Astrocyte of the spinal cord (primary cell): ENCODE measurements at regions not wholly inside any gene's neighbourhood (a gene's known extent, or its start where the extent isn't known, plus 50 kb on each side); places are given as distances from the start of the nearest gene placed in this dataset.

Experiments used
- DNase-seq: peaks from one replicate; pipeline ENCODE4 v3.0.0; 2011; ENCODE audit warnings: low read depth, low spot score
- H3K4me3 ChIP-seq: 2 replicates; pipeline ENCODE4 v1.5.1; 2011; ENCODE audit warnings: low read depth, mild to moderate bottlenecking, low read length, moderate library complexity
- CTCF ChIP-seq: IDR thresholded peaks from 2 replicates; pipeline ENCODE4 v1.5.1; 2012; ENCODE audit warnings: low read depth, mild to moderate bottlenecking, low read length, inconsistent platforms
- in situ Hi-C: cut with HindIII; loops from 2 replicates; pipeline ENCODE4 v1.10.0; 2017; ENCODE audit warnings: low sequenced_read_pairs

DNA sequence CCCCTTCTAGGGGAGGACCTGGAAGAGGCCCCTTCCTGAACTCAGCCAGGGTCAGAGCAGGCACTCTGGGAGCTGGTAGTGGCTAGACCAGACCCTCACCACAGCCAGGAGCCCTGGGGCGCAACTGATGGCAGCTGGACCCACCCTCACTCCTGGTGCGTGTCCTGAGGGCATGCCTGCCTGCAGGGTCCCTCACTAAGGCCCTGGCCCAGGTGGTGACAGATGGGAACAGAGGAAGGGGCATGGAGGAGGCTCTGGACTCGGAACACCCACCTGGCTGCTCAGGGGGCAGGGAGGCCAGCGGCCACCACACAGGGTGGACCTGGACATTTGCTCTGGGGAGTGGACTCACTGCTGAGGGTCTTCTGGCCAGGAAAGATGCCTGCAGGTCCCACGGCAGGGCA is 342.2 kb upstream of the SFSWAP start:
- in situ Hi-C loops: no loop called here
- H3K4me3 ChIP-seq: no peak overlapping the region
- TF ChIP-seq CTCF: no peak
- no peak for DNase-seq

DNA sequence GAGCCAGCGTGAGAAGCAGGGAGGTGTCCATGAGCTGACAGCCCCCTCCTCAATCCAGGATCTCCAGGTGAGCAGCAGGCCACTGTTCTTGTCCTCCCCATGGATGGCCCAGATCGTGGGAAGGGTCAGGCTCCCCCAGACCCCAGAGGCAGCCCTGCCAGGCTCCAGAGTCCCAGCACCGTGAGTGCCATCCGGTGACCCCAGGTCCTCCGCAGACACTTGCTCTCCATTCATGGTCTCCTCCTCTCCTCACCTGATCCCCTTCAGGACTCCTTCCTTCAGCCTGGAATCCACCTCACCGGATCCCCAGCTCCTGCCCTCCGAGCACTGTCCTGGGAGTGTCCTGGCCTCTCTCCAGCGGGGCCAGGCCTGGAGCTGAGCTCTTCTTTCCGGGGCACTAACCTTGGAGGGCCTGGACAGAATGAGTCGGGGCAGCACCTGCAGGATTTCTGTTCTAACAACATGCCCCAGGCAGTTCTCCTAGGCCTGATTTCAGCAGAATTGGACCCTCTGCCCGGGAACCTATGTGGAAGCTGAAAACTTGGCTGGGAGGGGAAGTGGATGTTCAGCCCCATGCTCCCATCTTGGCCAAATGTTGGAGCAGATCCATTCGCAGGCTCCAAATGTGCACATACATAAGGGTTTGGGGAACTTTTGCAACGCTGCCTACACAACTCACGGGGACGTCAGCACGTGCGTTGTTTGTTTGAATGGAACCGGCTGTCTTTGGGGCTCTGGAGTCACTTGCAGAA is 341.6 kb upstream of the SFSWAP start:
- TF ChIP-seq CTCF: no peak
- no peak for DNase-seq
- in situ Hi-C loops: no loop called here
- H3K4me3 ChIP-seq: no peak overlapping the region

- in situ Hi-C loops: no loop called here
- DNase-seq: no peak
- TF ChIP-seq CTCF: no peak
- no peak overlapping the region for H3K4me3 ChIP-seq
These were observed 340.6 kb upstream of the SFSWAP start for GRCh38 chr12:131370321-131370720.

GRCh38 chr12:131370791-131371347 is 340.0 kb upstream of the SFSWAP start:
- DNase-seq: no peak
- no peak for TF ChIP-seq CTCF
- H3K4me3 ChIP-seq: no peak overlapping the region
- in situ Hi-C loops: no loop called here

DNA sequence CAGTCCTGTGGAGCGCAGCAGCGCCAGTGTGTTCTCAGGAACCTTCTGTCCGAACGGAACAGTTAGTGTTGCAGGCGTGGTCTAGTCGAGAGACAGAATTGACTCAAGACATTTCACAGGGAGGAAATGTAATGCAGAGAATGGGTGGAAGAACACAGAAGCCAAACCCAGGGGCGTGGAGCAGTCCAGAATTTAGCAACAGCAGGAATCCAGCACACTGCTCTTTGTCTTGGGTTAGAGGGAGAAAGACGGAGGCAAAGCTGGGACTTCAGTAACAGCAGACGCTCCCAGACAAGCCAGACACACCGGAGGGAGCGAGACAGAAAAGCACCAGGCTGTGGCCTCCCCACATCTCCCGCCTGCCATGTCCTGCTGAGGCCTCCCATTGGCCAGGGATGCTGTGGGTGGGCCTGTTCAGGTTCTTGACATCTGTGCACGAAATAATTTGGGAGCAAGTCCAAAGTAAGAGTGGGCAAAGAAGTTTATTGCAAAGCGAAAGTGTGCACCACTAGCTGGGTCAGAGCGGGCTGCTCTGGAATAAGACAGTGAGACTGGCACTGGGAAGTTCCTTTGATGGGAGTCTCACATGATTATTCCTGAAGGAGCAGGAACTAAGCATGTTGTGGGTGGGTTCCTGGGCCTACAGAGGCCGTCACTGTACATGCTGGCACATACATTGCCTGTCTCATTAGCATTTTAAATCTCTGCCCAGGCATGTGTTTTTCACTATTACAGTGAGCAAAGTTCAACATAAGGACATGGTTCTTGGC is 339.3 kb upstream of the SFSWAP start:
- DNase-seq: no peak
- no peak for TF ChIP-seq CTCF
- in situ Hi-C loops: no loop called here
- H3K4me3 ChIP-seq: no peak overlapping the region

DNA sequence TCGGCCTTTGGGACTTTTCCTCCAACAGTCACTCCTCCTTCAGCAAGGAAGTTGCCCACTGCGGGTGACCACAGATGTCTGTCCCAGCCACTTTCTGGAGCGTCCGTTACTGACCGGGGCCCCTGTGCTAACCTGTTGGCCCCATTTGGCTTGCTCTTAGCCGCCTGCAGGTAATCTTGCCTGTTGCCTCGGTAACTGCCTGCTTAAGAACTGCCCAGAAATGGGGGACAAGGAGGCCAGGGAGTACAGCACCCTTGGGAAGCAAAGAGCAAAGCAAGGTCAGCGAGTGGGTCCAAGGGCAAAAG is 338.8 kb upstream of the SFSWAP start:
- TF ChIP-seq CTCF: no peak
- in situ Hi-C loops: no loop called here
- no peak overlapping the region for H3K4me3 ChIP-seq
- no peak for DNase-seq
